ENCODE measurements at regions not wholly inside any gene's neighbourhood (a gene's known extent, or its start where the extent isn't known, plus 50 kb on each side); places are given as distances from the start of the nearest gene placed in this dataset.
A peak's percentile ranks its signal among the peaks of the same experiment; 100 is the strongest.
"Not testable (repeated sequence)": the region's sequence is repeated elsewhere in the genome, so short reads cannot be mapped to it uniquely, and the experiment has no call there.

GRCh38 chr7:106348231-106348630, 63.4 kb upstream of the NAMPT start:
- intact Hi-C loops (cut with micrococcal nuclease), result loop anchor here (5.0 kb wide), 1 partner anchor 1401 kb away; no protein-coding TSS in a partner anchor
- H3K27ac Mint-ChIP-seq, result peak overlapping the region; percentile 99
- H3K27me3 Mint-ChIP-seq (ENCODE audit: insufficient read depth), result peaks cover 1% of the 10 kb centered on the region
- H3K4me1 Mint-ChIP-seq (ENCODE audit: low read depth), result peaks cover 53% of the 10 kb centered on the region
- no peak for DNase-seq (ENCODE audit: low spot score)
- H3K36me3 Mint-ChIP-seq (ENCODE audit: low read depth), result peaks cover 37% of the 10 kb centered on the region
- H3K9me3 Mint-ChIP-seq, result peaks cover 40% of the 10 kb centered on the region
- H3K4me3 Mint-ChIP-seq, result peak overlapping the region; percentile 63

GRCh38 chr7:106347229-106347833, 62.5 kb upstream of the NAMPT start:
- H3K27me3 Mint-ChIP-seq (ENCODE audit: insufficient read depth), result peaks cover 1% of the 10 kb centered on the region
- peaks cover 53% of the 10 kb centered on the region for H3K4me1 Mint-ChIP-seq (ENCODE audit: low read depth)
- H3K4me3 Mint-ChIP-seq, result peak overlapping the region; percentile 63
- peaks cover 41% of the 10 kb centered on the region for H3K36me3 Mint-ChIP-seq (ENCODE audit: low read depth)
- intact Hi-C loops (cut with micrococcal nuclease), result loop anchor here (2.0 to 5.0 kb wide), 3 partner anchors 517 to 1400 kb away; partner anchors contain the start of gene PIK3CG
- H3K27ac Mint-ChIP-seq, result peak overlapping the region; percentile 99
- DNase-seq (ENCODE audit: low spot score), result peak; percentile 11
- H3K9me3 Mint-ChIP-seq, result peaks cover 39% of the 10 kb centered on the region

- peaks cover 45% of the 10 kb centered on the region for H3K9me3 Mint-ChIP-seq
- H3K4me1 Mint-ChIP-seq (ENCODE audit: low read depth), result peaks cover 53% of the 10 kb centered on the region
- intact Hi-C loops (cut with micrococcal nuclease), result loop anchor here (1.0 to 5.0 kb wide), 17 partner anchors 16 to 1399 kb away; partner anchors contain the start of gene PIK3CG
- peaks cover 1% of the 10 kb centered on the region for H3K27me3 Mint-ChIP-seq (ENCODE audit: insufficient read depth)
- peak overlapping the region; percentile 63 for H3K4me3 Mint-ChIP-seq
- DNase-seq (ENCODE audit: low spot score), result peak; percentile 76
- H3K36me3 Mint-ChIP-seq (ENCODE audit: low read depth), result peaks cover 47% of the 10 kb centered on the region
- H3K27ac Mint-ChIP-seq, result peak overlapping the region; percentile 99
Measured at GRCh38 chr7:106346678-106347217, 62.0 kb upstream of the NAMPT start.

GRCh38 chr7:106346167-106346677, 61.4 kb upstream of the NAMPT start:
- Mint-ChIP-seq H3K27me3 (ENCODE audit: insufficient read depth) (peaks cover 1% of the 10 kb centered on the region), H3K27ac (peak overlapping the region; percentile 99), H3K4me3 (peak overlapping the region; percentile 60), H3K9me3 (peaks cover 47% of the 10 kb centered on the region), H3K36me3 (ENCODE audit: low read depth) (peaks cover 49% of the 10 kb centered on the region), H3K4me1 (ENCODE audit: low read depth) (peaks cover 53% of the 10 kb centered on the region)
- intact Hi-C loops (cut with micrococcal nuclease), result loop anchor here (1.0 to 5.0 kb wide), 17 partner anchors 16 to 1399 kb away; partner anchors contain the start of gene PIK3CG
- DNase-seq (ENCODE audit: low spot score), result no peak

- Mint-ChIP-seq H3K27ac (peak overlapping the region; percentile 99), H3K9me3 (peaks cover 48% of the 10 kb centered on the region)
- DNase-seq (ENCODE audit: low spot score), result peak; percentile 35
Measured at GRCh38 chr7:106345421-106346166, 60.8 kb upstream of the NAMPT start.

GRCh38 chr7:106344861-106345260, 60.1 kb upstream of the NAMPT start:
- peaks cover 1% of the 10 kb centered on the region for H3K27me3 Mint-ChIP-seq (ENCODE audit: insufficient read depth)
- peaks cover 47% of the 10 kb centered on the region for H3K36me3 Mint-ChIP-seq (ENCODE audit: low read depth)
- peaks cover 51% of the 10 kb centered on the region for H3K9me3 Mint-ChIP-seq
- peak overlapping the region; percentile 99 for H3K27ac Mint-ChIP-seq
- DNase-seq (ENCODE audit: low spot score), result no peak
- intact Hi-C loops (cut with micrococcal nuclease), result loop anchor here (1.0 to 5.0 kb wide), 3 partner anchors 80 to 1398 kb away; no protein-coding TSS in a partner anchor
- H3K4me3 Mint-ChIP-seq, result peak overlapping the region; percentile 35
- H3K4me1 Mint-ChIP-seq (ENCODE audit: low read depth), result peaks cover 53% of the 10 kb centered on the region

More at GRCh38 chr7:106345421-106346166, 60.8 kb upstream of the NAMPT start:
- peak overlapping the region; percentile 60 for H3K4me3 Mint-ChIP-seq
- H3K4me1 Mint-ChIP-seq (ENCODE audit: low read depth), result peaks cover 53% of the 10 kb centered on the region
- peaks cover 47% of the 10 kb centered on the region for H3K36me3 Mint-ChIP-seq (ENCODE audit: low read depth)
- peaks cover 1% of the 10 kb centered on the region for H3K27me3 Mint-ChIP-seq (ENCODE audit: insufficient read depth)
- intact Hi-C loops (cut with micrococcal nuclease), result loop anchor here (1.0 to 5.0 kb wide), 19 partner anchors 15 to 1398 kb away; partner anchors contain the start of gene PIK3CG

- H3K9me3 Mint-ChIP-seq, result peaks cover 51% of the 10 kb centered on the region
- no peaks in the 10 kb centered on the region for H3K27me3 Mint-ChIP-seq (ENCODE audit: insufficient read depth)
- peaks cover 45% of the 10 kb centered on the region for H3K36me3 Mint-ChIP-seq (ENCODE audit: low read depth)
- H3K4me3 Mint-ChIP-seq, result no peak overlapping the region
- no peak for DNase-seq (ENCODE audit: low spot score)
- intact Hi-C loops (cut with micrococcal nuclease), result no loop called here
- peaks cover 53% of the 10 kb centered on the region for H3K4me1 Mint-ChIP-seq (ENCODE audit: low read depth)
- peak overlapping the region; percentile 99 for H3K27ac Mint-ChIP-seq
Measured at GRCh38 chr7:106344211-106344610, 59.4 kb upstream of the NAMPT start.

- intact Hi-C loops (cut with micrococcal nuclease); H3K4me3 Mint-ChIP-seq; DNase-seq (ENCODE audit: low spot score); H3K27me3 Mint-ChIP-seq (ENCODE audit: insufficient read depth): not testable (repeated sequence)
- peaks cover 33% of the 10 kb centered on the region for H3K36me3 Mint-ChIP-seq (ENCODE audit: low read depth)
- peak overlapping the region; percentile 19 for H3K27ac Mint-ChIP-seq
- peaks cover 37% of the 10 kb centered on the region for H3K4me1 Mint-ChIP-seq (ENCODE audit: low read depth)
- peaks cover 47% of the 10 kb centered on the region for H3K9me3 Mint-ChIP-seq
Measured at GRCh38 chr7:106342049-106342448, 57.3 kb upstream of the NAMPT start.

GRCh38 chr7:106340247-106340596, 55.4 kb upstream of the NAMPT start:
- DNase-seq (ENCODE audit: low spot score); H3K27ac Mint-ChIP-seq; H3K27me3 Mint-ChIP-seq (ENCODE audit: insufficient read depth); intact Hi-C loops (cut with micrococcal nuclease); H3K4me3 Mint-ChIP-seq: not testable (repeated sequence)
- Mint-ChIP-seq H3K4me1 (ENCODE audit: low read depth) (peaks cover 18% of the 10 kb centered on the region), H3K36me3 (ENCODE audit: low read depth) (peaks cover 33% of the 10 kb centered on the region), H3K9me3 (peaks cover 48% of the 10 kb centered on the region)

GRCh38 chr7:106339513-106340246, 54.9 kb upstream of the NAMPT start:
- DNase-seq (ENCODE audit: low spot score), result no peak
- Mint-ChIP-seq H3K4me1 (ENCODE audit: low read depth) (peaks cover 13% of the 10 kb centered on the region), H3K27me3 (ENCODE audit: insufficient read depth) (no peaks in the 10 kb centered on the region), H3K27ac (no peak overlapping the region), H3K36me3 (ENCODE audit: low read depth) (peaks cover 29% of the 10 kb centered on the region), H3K9me3 (peaks cover 48% of the 10 kb centered on the region), H3K4me3 (no peak overlapping the region)
- intact Hi-C loops (cut with micrococcal nuclease), result no loop called here

- H3K4me3 Mint-ChIP-seq, result no peak overlapping the region
- no peaks in the 10 kb centered on the region for H3K27me3 Mint-ChIP-seq (ENCODE audit: insufficient read depth)
- intact Hi-C loops (cut with micrococcal nuclease), result no loop called here
- peaks cover 40% of the 10 kb centered on the region for H3K9me3 Mint-ChIP-seq
- H3K36me3 Mint-ChIP-seq (ENCODE audit: low read depth), result peaks cover 20% of the 10 kb centered on the region
- DNase-seq (ENCODE audit: low spot score), result no peak
- no peaks in the 10 kb centered on the region for H3K4me1 Mint-ChIP-seq (ENCODE audit: low read depth)
- no peak overlapping the region for H3K27ac Mint-ChIP-seq
Measured at GRCh38 chr7:106337754-106338153, 53.0 kb upstream of the NAMPT start.

GRCh38 chr7:106335814-106336213, 51.0 kb upstream of the NAMPT start:
- intact Hi-C loops (cut with micrococcal nuclease), result no loop called here
- Mint-ChIP-seq H3K27me3 (ENCODE audit: insufficient read depth) (no peaks in the 10 kb centered on the region), H3K36me3 (ENCODE audit: low read depth) (peaks cover 8% of the 10 kb centered on the region), H3K4me3 (no peak overlapping the region), H3K4me1 (ENCODE audit: low read depth) (no peaks in the 10 kb centered on the region), H3K27ac (no peak overlapping the region), H3K9me3 (peaks cover 27% of the 10 kb centered on the region)
- DNase-seq (ENCODE audit: low spot score), result no peak

All from activated T-helper 1 cell treated with anti-CD3 and anti-CD28 coated beads, Interleukin-12 subunit alpha, Interleukin-12 subunit beta, Interleukin-2, Interleukin-4 antibody, amounts not matched to agents 30 ng/mL and 10 ng/mL and 1 ng/mL, durations not matched to agents 14 hours and 24 hours and 36 hours (primary cell).